Activated CD4-positive, alpha-beta T cell treated with anti-CD3 and anti-CD28 coated beads, Interleukin-2, amount 10 ng/mL, durations not matched to agents 24 days and 14 days (primary cell): ENCODE measurements at regions not wholly inside any gene's neighbourhood (a gene's known extent, or its start where the extent isn't known, plus 50 kb on each side); places are given as distances from the start of the nearest gene placed in this dataset.

Experiments
- DNase-seq: peaks from one replicate; pipeline ENCODE4 v3.0.0; 2022
- H3K27ac Mint-ChIP-seq: one replicate; pipeline ENCODE4 v1.8.0; 2022; ENCODE audit warnings: mild to moderate bottlenecking, mixed read lengths
- H3K27me3 Mint-ChIP-seq: one replicate; pipeline ENCODE4 v1.8.0; 2022; ENCODE audit warnings: mixed read lengths
- H3K36me3 Mint-ChIP-seq: one replicate; pipeline ENCODE4 v1.8.0; 2022; ENCODE audit warnings: low read depth, mild to moderate bottlenecking, mixed read lengths
- H3K4me1 Mint-ChIP-seq: one replicate; pipeline ENCODE4 v1.8.0; 2021; ENCODE audit warnings: mixed read lengths
- H3K4me3 Mint-ChIP-seq: one replicate; pipeline ENCODE4 v1.8.0; 2022; ENCODE audit warnings: mild to moderate bottlenecking, moderate library complexity, mixed read lengths
- H3K9me3 Mint-ChIP-seq: one replicate; pipeline ENCODE4 v1.8.0; 2021; ENCODE audit warnings: mixed read lengths
- intact Hi-C: fragments of 100-400 bp; cut with micrococcal nuclease; formaldehyde crosslinking; loops from one replicate; pipeline ENCODE4 v1.15.1; 2023

DNA sequence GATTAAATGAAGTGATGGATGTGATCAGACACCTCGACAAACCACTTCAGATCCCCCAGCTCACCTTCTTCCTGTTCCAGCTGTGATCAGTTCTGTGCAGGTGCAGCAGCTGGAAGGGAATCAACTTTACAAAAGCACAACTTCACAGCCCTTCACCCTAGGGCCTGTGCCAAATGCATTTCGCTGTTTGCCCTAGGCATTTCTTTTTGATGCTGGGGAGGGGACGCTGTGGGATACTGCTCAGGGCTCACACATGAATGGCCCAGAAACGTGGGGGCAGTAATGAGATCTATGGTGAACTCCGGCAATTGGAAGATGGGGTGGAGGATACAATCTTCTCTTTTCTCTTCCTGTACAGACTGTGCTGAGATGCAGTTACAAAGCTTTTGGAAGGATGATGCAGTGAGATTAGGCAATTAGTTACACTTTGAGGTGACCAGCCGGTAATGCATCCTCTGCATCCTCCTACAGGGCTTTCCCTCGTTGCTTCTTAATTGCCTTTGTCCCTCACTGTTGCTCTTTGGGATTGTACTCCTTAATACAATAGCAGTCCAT lies 215.1 kb upstream of the PITX2 start:
- intact Hi-C loops = no loop called here
- Mint-ChIP-seq H3K36me3 (no peaks in the 10 kb centered on the region), H3K9me3 (no peaks in the 10 kb centered on the region), H3K4me1 (no peaks in the 10 kb centered on the region), H3K27ac (no peak overlapping the region), H3K4me3 (no peak overlapping the region), H3K27me3 (no peaks in the 10 kb centered on the region)
- no peak for DNase-seq

DNA sequence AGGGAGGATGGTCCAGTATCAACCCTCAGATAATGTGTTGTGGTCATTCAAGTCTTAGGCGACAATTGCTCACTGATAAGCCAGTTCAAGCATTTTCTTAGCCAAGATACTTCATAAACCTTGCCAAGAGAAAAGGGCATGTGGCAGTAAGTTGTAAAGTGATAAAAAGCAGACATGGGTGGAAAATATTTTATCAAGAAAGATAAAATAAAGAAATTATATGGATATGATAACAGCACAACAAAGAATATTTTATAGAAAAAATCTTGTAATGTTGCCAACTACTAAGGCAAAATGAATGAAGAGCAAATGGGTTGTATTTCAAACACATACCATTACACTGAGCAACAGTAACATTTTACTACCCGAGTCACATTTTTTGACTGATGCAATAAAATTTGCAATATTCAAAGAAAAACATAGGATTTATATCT lies 217.4 kb upstream of the PITX2 start:
- Mint-ChIP-seq H3K4me3 (no peak overlapping the region), H3K36me3 (no peaks in the 10 kb centered on the region)
- intact Hi-C loops = no loop called here

DNA sequence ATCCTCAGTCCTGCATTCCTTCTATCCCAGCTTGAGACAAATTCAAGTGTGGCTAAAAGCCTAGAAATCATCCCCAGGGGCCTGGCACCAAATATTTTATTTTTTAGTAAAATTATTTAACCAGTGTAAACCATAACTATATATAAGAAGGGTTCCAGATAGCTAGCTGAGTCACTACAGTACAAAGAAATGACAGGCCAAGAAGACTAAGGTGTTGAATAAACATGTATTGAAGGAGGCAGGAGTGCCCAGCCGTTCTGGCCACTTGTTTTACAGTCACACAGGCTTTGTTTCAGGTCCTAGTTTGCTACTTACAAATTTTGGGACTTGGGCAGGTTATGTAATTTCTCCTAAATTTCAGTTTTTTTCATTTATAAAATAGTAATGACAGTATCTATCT lies 225.9 kb upstream of the PITX2 start:
- H3K27ac Mint-ChIP-seq = no peak overlapping the region
- H3K4me3 Mint-ChIP-seq = no peak overlapping the region
- H3K4me1 Mint-ChIP-seq = no peaks in the 10 kb centered on the region
- H3K36me3 Mint-ChIP-seq = no peaks in the 10 kb centered on the region
- intact Hi-C loops = no loop called here
- no peaks in the 10 kb centered on the region for H3K9me3 Mint-ChIP-seq
- no peak for DNase-seq
- H3K27me3 Mint-ChIP-seq = no peaks in the 10 kb centered on the region

More for the DNA sequence above, 217.4 kb upstream of the PITX2 start:
- no peaks in the 10 kb centered on the region for H3K4me1 Mint-ChIP-seq
- H3K27me3 Mint-ChIP-seq = no peaks in the 10 kb centered on the region
- no peaks in the 10 kb centered on the region for H3K9me3 Mint-ChIP-seq
- no peak for DNase-seq
- H3K27ac Mint-ChIP-seq = no peak overlapping the region

DNA sequence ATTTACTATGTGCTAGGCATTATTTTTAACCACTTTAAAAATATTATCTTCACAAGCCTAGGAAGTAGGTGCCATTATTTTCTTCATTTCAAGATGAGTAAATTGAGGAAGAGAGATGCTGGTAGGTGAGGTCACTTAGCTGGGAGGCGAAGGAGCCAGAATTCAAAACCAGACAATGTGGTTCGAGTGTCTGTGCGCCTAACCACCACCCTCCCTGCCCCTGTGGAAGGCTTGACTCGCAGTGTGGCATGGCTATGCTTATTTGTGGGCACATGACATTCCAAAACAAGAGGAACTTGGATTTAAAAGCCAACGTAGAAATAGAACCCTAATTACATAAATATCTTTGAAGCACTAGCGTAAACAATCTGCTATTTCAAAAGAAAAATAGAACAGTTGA lies 226.6 kb upstream of the PITX2 start:
- no peak overlapping the region for H3K27ac Mint-ChIP-seq
- DNase-seq = no peak
- intact Hi-C loops = no loop called here
- H3K4me1 Mint-ChIP-seq = no peaks in the 10 kb centered on the region
- H3K9me3 Mint-ChIP-seq = no peaks in the 10 kb centered on the region
- no peak overlapping the region for H3K4me3 Mint-ChIP-seq
- H3K36me3 Mint-ChIP-seq = no peaks in the 10 kb centered on the region
- no peaks in the 10 kb centered on the region for H3K27me3 Mint-ChIP-seq

- no peak overlapping the region for H3K27ac Mint-ChIP-seq
- no peaks in the 10 kb centered on the region for H3K27me3 Mint-ChIP-seq
- H3K9me3 Mint-ChIP-seq = no peaks in the 10 kb centered on the region
- no peak overlapping the region for H3K4me3 Mint-ChIP-seq
- H3K36me3 Mint-ChIP-seq = no peaks in the 10 kb centered on the region
- no peaks in the 10 kb centered on the region for H3K4me1 Mint-ChIP-seq
- no peak for DNase-seq
- intact Hi-C loops = no loop called here
These were observed 227.9 kb upstream of the PITX2 start for GRCh38 chr4:110850461-110851442.

DNA sequence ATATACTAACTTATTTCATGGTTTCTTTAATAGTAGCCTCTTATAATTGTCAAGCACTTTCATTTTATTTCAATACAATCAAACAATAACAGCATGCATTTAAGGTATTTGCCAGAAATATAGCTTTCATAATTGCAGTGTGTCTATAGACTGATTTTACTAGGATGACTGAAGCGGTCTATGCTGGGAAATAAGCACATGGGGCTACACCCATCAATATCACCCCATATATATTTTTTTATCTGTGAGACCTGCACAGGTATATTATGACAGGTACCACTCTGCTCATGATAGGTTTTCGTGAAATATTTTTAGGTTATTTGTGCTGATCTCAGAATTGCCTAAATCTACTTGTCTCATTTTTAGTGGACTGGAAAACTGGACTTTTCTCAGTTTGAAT lies 229.1 kb upstream of the PITX2 start:
- Mint-ChIP-seq H3K4me1 (no peaks in the 10 kb centered on the region), H3K27me3 (no peaks in the 10 kb centered on the region), H3K36me3 (no peaks in the 10 kb centered on the region), H3K27ac (no peak overlapping the region), H3K4me3 (no peak overlapping the region), H3K9me3 (no peaks in the 10 kb centered on the region)
- intact Hi-C loops = no loop called here
- DNase-seq = no peak

DNA sequence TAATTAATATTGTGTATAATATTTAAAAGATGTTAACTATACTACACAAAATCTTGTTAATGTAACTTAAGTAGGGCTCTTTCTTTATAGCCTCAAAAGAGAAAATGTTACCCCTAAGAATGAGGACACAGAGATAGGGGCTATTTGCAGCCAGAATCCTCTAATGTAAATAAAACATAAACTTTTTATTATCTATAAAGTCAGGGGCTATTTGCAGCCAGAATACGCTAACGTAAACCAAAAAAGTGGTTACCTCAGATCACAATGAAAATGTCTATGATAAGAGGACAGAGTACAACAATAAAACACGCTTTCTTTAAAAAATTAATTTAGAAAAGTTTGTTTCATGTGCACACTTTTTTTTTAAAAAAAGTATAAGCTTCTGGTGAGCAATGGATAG lies 229.9 kb upstream of the PITX2 start:
- H3K36me3 Mint-ChIP-seq = no peaks in the 10 kb centered on the region
- no peaks in the 10 kb centered on the region for H3K27me3 Mint-ChIP-seq
- no peaks in the 10 kb centered on the region for H3K4me1 Mint-ChIP-seq
- DNase-seq = no peak
- H3K27ac Mint-ChIP-seq = no peak overlapping the region
- H3K4me3 Mint-ChIP-seq = no peak overlapping the region
- H3K9me3 Mint-ChIP-seq = no peaks in the 10 kb centered on the region
- intact Hi-C loops = no loop called here

DNA sequence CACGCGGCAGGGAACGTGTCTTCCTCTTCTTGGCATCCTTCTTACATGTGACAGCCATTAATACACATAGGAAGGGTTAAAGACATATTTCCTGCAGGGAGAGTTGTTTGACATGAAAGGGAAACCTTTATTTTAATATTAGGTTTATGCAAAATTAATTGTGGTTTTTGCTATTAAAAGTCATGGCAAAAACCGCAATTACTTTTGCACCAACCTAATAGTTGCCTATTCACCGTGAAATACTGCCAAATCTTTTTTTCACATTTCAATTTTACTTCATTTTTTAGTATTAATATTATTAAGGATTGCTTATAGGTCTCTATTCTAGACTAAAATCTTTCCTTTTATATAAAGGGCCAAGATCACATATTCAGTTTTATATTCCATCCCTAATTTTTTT lies 230.4 kb upstream of the PITX2 start:
- no peak for DNase-seq
- intact Hi-C loops = no loop called here
- no peaks in the 10 kb centered on the region for H3K4me1 Mint-ChIP-seq
- H3K9me3 Mint-ChIP-seq = no peaks in the 10 kb centered on the region
- H3K27me3 Mint-ChIP-seq = no peaks in the 10 kb centered on the region
- H3K4me3 Mint-ChIP-seq = no peak overlapping the region
- no peaks in the 10 kb centered on the region for H3K36me3 Mint-ChIP-seq
- no peak overlapping the region for H3K27ac Mint-ChIP-seq

DNA sequence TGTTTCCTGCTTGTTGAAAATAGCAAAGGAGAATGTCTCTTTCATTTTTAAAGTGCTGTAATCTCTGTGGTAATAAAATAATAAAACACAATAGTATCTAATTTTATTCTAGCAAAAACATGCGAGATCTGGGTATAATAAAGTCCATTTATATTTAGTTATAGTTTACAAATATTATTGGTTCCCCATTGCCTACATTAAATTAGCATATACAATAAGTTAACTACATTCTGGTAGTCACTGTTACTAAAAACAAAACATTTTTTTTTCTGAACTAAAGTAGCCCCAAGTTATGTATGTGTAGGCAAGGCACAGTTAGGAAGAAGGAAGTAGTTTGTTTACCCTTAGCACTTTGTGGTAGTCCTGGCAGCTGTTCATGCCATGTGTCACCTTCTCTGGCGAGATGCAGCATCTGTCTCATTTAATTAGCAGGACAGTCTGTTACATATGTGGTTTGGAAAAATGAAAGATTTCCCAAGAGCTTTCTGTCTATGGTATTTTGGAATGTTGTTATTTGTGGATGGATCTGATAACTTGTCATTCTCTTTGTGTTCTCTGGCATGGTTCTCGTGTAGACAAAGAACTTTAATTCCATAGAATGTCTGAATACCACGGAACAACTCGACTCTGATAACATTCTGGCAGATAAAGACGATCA lies 231.3 kb upstream of the PITX2 start:
- no peak for DNase-seq
- no peaks in the 10 kb centered on the region for H3K9me3 Mint-ChIP-seq
- H3K27me3 Mint-ChIP-seq = no peaks in the 10 kb centered on the region
- H3K4me1 Mint-ChIP-seq = no peaks in the 10 kb centered on the region
- intact Hi-C loops = no loop called here
- H3K27ac Mint-ChIP-seq = no peak overlapping the region
- H3K4me3 Mint-ChIP-seq = no peak overlapping the region
- no peaks in the 10 kb centered on the region for H3K36me3 Mint-ChIP-seq

DNA sequence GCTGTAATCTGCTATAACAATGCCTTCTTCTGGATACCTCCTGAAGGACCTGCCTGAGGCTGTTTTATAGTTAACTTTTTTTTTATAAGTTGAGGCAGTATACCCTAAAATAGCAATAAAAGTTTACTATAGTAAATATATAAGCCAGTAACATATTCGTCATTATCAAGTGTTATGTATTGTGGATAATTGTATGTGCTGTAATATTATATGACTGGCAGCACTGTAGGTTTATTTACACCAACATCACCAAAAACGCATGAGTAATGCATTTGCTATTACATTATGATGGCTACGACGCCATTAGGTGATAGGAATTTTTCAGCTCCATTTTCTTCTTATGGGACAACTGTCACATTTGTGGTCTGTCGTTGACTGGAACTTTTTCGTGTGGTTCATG lies 237.2 kb upstream of the PITX2 start:
- Mint-ChIP-seq H3K4me1 (no peaks in the 10 kb centered on the region), H3K4me3 (no peak overlapping the region), H3K9me3 (no peaks in the 10 kb centered on the region), H3K27me3 (no peaks in the 10 kb centered on the region), H3K36me3 (no peaks in the 10 kb centered on the region), H3K27ac (no peak overlapping the region)
- intact Hi-C loops = no loop called here
- DNase-seq = no peak

DNA sequence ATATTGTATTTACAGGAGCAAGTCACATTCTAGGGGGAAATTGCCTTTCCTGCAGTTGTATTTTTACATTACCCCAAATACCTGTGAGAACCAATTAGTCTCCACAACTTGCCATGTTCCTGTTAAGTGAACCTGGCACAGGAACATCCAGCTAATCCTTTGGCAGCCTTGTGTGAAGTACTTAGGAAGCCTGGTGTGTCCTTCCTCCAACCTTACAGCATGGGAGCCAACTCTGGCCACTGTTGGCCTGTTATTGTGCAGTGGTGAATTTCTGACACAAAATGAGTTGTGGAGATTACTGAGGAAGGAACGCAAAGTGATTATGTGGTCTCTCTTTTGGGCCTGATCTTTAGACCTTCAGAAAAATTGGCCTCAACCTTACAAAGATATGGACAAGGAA lies 238.0 kb upstream of the PITX2 start:
- H3K4me3 Mint-ChIP-seq = no peak overlapping the region
- DNase-seq = no peak
- intact Hi-C loops = no loop called here
- H3K9me3 Mint-ChIP-seq = no peaks in the 10 kb centered on the region
- no peak overlapping the region for H3K27ac Mint-ChIP-seq
- H3K4me1 Mint-ChIP-seq = no peaks in the 10 kb centered on the region
- H3K27me3 Mint-ChIP-seq = no peaks in the 10 kb centered on the region
- H3K36me3 Mint-ChIP-seq = no peaks in the 10 kb centered on the region

- DNase-seq = no peak
- Mint-ChIP-seq H3K27ac (no peak overlapping the region), H3K27me3 (no peaks in the 10 kb centered on the region), H3K9me3 (peaks cover 4% of the 10 kb centered on the region), H3K36me3 (no peaks in the 10 kb centered on the region), H3K4me3 (no peak overlapping the region), H3K4me1 (no peaks in the 10 kb centered on the region)
- intact Hi-C loops = no loop called here
These were observed 242.9 kb upstream of the PITX2 start for GRCh38 chr4:110865611-110866259.

- Mint-ChIP-seq H3K27me3 (no peaks in the 10 kb centered on the region), H3K36me3 (no peaks in the 10 kb centered on the region), H3K9me3 (peaks cover 4% of the 10 kb centered on the region), H3K4me1 (no peaks in the 10 kb centered on the region), H3K27ac (no peak overlapping the region), H3K4me3 (no peak overlapping the region)
- intact Hi-C loops = no loop called here
- DNase-seq = no peak
These were observed 244.5 kb upstream of the PITX2 start for GRCh38 chr4:110867251-110867960.
